HUDEP-2 (cell line): ENCODE measurements at regions not wholly inside any gene's neighbourhood (a gene's known extent, or its start where the extent isn't known, plus 50 kb on each side); places are given as distances from the start of the nearest gene placed in this dataset.
"Not testable (repeated sequence)": the region's sequence is repeated elsewhere in the genome, so short reads cannot be mapped to it uniquely, and the experiment has no call there.

Experiments used
- DNase-seq, 76 experiments: peaks; one replicate each; lab custom pipeline; 2025; ENCODE audit not compliant: unreplicated experiment in 76 of 76; lab: John Stamatoyannopoulos, UW

DNA sequence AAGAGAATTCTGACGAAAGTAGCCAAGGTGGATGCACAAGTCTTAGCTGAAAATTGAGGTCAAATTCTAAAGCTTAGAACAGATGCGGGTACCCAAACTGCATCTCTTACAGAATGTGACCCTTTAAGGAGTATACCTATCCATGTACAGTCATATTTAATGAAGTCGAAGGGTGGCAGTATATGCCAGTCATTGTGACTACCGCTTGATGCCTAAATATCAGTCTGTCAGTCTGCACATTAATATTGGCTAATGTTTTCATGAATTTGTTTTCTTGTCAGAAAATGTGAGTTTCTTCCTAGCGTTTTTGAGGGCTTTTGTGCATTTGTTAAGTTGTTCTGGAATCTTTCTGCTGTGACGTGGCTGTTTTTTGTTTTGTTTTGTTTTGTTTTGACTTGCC, 264.5 kb upstream of the ELAVL2 start:
- DNase-seq, result no peak

DNA sequence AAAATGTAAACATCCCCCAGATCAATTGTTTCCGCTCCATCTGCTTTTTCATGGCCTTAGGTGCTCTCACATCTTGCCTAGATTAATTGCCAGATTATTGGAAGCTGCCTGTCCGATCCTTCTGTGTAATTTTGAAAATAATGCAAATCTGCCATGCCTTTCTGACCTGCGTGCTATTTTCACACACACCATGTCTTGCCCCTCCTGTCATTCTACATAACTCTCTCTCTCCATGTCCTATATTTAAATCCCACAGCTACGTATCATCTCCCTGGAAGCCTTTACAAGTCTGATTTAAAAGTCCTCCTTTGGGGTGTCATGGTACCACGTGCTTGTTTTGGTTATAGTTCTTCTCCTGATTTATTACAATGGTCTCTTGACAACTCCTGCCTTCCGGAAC, 247.6 kb upstream of the ELAVL2 start:
- no peak for DNase-seq

DNA sequence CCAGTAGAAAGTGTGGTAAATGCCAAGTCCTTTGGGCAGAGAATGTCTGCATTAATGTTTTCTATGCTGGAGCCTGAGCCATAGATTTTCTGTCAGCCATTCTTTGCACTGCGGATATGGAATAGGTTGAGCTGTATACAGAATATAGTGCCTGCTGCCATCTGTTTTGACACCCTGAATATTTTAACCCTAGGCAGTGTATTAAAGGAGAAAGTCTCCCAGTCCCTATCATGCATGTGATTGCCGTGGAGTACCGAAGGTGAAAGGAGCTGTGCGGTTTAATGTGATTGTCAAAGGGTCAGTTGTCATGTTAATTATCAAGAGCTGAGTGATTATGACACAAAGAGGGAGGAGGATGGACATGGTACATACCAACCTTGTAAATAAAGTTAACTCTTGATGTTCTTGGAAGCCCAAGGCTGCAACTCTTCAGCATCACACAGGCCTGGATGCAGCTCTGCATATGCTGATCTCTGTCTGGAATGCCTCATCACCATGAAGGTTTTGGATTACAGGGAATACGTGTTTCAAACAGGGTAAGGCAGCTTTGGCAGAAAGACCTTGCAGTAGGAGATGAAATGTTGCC, 247.1 kb upstream of the ELAVL2 start:
- DNase-seq, result no peak

DNA sequence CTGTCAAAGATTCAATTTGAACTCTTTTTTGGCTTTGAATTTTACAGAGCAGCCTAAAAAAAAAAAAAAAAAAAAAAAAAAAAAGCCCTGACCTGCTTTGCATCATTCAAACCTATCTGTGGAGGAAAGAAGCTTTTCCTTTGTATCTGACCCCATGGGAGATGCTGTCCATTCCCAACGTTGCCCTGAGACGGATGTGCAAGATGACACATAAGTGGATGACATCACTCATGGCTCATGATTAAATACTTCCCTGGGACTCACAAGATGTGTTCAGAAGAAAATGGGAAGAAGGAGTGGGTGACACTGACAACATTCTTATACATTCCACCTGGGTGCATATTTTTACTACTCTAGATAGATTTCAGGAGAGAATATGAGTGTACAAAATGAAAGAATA, 245.7 kb upstream of the ELAVL2 start:
- DNase-seq, result no peak

DNA sequence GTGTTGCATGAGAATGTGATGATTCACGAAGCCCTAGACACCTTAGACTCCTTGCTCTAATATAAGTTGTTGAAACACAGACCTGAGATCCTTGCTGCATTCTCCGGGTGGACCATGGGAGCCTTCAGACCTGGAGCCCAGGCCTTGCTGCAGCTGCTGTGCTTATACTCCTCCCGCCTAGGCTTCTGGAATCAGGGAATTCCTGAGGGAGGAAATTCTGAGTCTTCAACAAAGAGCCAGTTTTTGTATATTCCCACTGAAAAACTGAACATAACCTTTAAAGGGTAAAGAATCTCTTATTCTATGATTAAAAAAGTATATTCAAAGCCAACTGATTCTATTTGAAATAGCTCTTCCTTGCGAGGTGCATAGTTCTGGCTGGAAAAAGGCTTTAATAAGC, 245.1 kb upstream of the ELAVL2 start:
- DNase-seq, result no peak

DNA sequence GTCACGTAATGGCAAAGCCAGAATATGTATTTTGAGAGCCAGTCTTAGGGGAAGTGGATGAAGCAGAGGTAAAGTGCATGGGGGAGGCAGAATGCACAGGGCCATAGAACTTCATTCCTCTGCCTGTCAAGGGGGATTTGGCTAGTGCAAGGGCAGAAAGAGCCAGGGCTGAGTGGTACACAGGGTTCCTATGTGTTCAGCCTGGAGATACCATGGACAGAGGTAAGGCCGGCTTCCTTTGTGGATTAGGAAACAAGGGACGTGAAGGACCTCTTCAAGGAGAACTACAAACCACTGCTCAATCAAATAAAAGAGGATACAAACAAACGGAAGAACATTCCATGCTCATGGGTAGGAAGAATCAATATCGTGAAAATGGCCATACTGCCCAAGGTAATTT, 241.1 kb upstream of the ELAVL2 start:
- DNase-seq, result not testable (repeated sequence)

DNA sequence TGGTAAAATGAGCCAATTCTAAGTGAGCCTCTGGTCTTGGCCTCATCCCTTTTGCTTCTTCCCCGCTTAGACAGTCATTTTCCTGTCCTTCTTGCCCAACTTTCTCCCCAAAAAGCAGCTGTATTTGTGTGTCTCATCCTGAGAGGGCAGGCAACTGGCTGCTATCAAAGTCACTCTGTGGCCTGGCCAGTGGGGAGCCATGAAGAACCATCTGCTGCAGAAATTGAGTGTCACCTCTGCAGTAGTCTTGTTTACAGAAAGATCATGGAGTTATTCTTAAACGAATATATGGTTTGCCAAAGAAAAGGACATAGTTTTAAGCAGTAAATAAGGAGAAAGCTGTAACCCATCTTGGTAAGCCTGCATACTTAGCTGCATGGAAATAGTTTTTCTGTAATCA, 233.6 kb upstream of the ELAVL2 start:
- DNase-seq, result no peak

DNA sequence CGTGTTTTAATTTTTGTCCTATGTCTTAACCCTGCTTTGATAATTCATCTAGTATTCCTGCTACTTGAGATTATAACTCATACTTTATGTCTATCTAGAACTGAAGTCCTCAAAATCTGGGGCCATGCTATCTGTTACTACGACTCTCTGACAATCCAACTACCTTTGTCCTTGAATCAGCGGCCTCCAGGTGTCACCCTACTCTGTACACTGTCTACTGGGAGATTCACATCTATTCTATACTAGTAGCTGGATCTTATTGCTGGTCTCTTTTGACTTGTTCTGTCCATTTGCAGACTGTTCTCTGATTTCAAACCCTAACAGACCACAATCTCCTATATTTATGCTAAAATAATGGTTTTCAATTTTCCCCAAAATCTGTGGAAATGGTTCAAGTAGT, 225.5 kb upstream of the ELAVL2 start:
- DNase-seq, result peak in 2 of 76 experiments; percentile 1 to 4

DNA sequence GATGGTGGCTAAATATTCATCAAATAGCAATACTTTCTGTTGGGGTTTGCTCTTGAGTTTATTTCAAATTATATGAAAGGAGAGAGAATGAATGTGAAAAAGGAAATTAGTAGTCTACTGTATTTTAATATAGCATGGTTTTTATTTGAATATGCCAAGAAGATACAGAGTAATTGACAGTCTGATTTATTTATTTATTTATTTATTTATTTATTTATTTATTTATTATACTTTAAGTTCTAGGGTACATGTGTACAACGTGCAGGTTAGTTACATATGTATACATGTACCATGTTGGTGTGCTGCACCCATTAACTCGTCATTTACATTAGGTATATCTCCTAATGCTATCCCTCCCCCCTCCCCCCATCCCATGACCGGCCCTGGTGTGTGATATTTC, 224.2 kb upstream of the ELAVL2 start:
- not testable (repeated sequence) for DNase-seq

DNA sequence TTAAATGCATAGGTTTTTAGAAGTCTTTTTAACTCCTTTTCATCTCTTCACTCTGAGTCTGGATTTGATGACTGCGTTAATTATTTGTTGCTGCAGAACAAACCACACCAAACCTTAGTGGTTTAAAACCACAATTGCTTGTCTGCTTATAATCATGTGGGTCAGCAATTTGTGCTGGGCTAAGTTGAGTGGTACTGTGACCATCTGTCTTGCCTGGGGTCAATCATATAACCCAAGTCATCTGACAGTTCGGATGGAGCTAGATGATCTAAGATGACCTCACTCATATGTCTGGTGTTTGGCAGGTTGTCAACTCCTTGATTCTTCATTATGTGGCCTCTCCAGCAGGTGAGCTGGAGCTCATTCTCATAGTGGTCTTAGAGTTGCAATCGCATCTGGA, 219.1 kb upstream of the ELAVL2 start:
- no peak for DNase-seq

DNA sequence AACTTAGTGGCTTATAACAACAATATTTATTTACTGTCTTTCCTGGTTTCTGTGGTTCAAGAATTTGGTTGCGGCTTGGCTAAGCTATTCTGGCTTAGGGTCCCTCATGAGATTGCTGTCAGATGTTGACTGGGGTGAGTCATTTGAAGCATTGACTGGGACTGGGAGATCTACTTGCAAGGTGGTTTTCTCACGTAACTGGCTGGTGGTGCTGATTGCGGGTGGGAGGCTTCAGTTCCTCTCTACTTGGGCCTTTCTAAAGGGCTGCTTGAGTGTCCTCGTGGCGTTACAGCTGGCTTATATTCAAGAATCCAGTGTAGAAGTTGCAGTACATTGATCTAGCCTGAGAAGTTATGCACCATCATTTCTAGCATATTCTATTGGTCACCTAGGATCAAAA, 218.5 kb upstream of the ELAVL2 start:
- DNase-seq, result no peak

DNA sequence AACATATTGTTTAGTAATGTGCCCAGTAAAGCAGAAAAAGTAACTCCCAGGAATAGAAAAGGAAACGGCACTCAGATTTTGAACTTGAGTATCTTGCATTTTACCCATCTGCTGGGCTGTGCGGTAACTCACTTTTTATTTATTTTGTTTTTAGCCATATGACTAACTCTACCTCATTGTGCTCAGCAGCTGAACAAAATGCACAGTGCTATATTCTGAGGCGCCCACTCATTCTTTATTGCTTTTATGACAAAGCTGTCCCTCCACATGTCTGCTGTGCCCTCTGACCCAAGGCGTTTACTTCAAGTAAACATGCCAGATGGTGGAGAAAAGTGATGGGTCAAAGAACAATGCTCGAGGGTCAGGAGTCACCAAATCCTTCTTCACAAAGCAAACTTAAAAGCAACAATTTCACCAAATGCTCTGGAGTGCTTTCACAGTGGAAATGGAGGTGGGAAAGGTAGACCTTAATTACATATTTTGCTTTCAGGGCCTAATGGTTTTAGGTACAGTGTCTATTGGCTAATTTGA, 215.2 kb upstream of the ELAVL2 start:
- DNase-seq, result no peak

DNA sequence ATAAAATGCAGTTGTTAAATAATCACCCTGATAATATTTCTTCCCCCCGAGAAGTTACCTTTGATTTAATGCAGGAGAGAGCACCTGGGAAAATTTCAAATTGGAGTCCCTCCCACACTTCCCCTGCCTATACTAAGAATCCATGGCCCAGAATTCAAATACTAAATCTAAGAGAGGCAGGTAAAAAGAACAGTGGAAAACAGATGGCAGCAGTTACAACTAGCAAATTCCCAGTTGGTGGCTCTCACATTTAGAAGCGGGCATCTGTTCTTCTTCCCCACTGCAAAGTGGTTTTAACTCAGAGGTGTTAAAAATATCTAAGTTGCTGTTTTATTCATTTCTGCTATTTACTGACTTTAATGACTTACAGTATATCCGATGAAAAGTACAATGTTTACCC, 210.4 kb upstream of the ELAVL2 start:
- DNase-seq, result no peak

DNA sequence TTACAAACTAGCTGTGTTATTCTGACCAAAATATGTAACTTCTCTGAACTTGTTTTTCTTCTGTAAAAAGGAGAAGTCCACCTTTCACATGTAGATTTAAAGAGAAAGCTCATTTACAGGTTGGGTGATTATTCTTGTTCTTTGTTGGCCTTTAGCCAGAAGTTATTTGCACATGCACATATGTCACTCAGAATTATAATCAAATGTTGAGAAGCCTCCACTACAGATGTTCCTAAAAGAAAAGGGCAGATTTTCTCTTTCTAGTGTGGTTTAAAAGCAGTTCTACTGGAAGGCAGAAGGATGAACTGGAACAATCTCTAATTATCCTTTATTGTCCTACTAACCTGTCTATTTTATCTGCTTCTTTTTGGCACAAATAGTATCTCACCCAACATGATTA, 209.8 kb upstream of the ELAVL2 start:
- DNase-seq, result no peak

DNA sequence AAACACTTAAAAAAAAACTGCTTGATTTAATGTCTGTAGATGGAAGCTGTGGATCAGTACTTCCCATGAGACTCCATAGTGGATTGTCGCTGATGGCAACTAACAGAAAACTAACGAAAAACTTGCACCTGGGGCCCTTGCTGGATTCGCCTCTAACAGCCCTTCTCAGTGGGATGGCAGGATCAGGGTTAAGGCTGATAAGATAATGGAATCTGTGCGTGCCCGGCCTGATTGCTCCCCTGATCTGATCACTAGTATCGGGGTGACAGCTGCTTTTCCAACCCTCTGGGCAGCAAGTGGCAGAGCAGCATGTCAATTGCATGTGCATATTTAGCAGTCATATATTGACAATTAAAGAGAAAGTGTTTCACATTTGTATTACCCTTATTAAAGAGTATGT, 185.8 kb upstream of the ELAVL2 start:
- no peak for DNase-seq

DNA sequence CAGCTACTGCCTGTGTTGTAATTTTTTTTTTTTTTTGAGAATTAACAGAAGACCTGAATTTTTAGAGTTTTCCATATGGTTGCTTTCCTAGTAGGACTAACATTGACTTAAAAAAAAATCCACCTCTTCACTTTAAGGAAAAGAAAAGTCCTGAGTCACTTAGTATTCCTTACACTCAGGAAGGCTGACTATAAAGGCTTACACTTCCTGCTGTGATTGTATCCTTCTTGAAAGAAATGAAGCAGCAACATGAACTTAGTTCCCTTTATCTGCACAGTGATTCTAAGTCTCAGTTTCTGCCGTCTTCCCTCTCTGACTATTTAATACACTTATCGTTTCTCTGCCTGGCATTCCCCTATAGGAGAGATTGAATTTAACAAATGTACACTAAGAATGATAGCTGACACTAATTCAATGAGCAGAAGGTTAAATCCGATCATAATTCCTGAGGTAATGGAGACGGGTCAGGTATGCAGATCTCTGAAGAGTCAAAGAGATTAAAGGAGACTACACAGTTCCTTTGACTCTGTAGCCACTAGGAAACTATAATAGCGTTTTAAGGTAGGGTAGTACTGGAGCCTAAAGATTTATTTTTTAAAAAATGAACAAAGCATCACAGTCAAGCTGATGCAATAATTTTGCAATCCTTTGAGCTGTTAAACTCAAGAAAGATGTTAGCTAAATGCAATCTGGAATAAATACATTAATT, 185.1 kb upstream of the ELAVL2 start:
- no peak for DNase-seq

DNA sequence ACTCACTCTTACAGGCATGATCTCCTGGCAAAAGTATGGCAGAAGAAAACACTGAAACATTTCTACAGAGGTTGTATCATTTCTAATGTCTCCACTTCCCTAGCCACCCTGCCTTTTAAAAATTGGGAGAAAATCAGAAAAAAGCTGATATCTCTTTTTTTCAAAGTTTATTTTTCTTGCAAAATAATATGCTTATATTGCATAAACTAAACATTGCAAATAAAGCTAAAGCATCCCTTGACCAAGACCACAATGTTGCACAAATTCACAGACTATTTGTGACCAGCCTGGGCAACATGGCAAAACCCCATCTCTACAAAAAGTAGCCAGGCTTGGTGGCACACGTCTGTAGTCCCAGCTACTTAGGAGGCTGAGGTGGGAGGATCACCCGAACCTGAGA, 183.3 kb upstream of the ELAVL2 start:
- no peak for DNase-seq

DNA sequence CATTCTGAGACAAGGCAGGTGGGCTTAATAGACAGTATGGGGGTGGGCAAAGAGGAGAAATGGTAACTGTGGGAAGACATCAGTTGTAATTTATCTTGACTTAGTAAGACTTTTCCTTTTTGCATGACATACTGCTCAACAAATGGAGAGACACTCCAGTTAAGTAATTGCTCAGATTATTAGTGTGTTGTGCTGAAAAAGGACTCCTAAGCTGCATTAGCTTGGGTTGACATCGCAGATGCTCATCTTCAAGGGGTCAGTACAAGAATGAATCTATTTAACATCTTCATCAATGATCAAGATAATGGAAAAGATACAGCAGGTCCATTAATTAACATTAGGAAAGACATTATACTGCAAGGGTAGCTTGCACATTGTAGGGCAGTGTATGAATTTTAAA, 181.1 kb upstream of the ELAVL2 start:
- no peak for DNase-seq

DNA sequence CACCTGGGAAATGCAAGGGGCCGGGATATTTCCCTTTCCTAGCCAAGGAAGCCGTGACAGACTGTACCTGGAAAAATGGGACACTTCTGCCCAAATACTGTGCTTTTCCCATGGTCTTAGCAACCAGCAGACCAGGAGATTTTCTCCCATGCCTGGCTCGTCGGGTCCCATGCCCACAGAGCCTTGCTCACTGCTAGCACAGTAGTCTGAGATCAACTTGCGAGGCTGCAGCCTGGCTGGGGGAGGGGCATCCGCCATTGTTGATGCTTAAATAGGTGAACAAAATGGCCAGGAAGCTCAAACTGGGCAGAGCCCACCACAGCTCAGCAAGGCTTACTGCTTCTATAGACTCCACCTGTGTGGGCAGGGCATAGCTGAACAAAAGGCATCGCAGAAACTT, 165.8 kb upstream of the ELAVL2 start:
- DNase-seq, result not testable (repeated sequence)

DNA sequence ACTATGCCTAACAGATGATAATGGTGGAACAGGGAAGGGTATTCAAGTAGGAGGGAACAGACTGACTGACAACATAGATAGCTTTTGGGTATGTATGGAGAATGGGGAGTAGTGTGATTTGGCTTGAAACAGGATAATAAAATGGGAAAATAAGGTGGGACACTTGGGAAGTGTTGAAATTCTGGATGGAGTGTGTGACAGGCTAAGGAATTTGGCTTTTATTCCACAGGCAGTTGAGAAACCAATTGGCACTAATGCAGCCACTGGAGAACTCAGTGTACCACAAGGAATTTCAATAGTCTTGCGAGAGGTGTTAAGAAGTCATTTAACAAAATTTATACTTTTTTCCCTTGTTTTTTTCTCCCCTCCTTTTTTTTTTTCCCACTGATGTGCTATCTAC, 153.5 kb upstream of the ELAVL2 start:
- no peak for DNase-seq

DNA sequence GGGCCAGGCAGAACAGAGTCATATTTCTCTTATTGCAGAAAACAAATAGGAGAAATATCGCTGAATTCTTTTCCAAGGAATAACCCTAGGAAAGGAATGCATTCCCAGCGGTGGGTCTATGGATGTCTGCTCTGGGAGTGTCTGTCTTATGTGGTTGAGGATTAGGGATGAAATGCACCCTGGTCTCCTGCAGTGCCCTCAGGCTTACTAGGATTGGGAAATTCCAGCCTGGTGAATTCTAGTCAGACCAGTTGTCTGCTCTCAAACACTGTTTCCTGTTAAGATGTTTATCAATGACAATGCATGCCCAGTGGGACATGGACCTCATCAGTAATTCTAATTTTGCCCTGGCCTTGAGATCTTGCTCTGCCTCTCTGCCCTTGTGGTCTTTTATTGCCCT, 136.1 kb upstream of the ELAVL2 start:
- DNase-seq, result no peak

DNA sequence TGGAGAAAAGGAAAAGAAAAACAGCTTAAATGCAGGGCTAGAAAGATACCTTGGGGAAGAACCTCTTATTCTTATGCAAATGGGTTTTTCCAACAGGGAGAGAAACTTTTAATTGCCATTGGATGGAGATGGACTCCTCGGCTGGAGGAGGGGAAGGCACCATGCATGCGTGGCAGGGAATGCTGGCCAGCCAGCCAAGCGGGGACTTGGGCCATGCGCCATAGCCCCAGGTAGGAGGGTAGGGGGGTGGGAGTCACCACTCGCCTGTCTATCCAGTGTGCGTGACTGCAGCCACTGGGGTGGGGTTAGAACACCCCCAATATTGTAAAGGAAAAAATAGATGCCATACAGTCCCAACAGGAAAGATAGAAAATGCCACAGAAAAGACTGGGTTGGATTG, 119.9 kb upstream of the ELAVL2 start:
- no peak for DNase-seq

DNA sequence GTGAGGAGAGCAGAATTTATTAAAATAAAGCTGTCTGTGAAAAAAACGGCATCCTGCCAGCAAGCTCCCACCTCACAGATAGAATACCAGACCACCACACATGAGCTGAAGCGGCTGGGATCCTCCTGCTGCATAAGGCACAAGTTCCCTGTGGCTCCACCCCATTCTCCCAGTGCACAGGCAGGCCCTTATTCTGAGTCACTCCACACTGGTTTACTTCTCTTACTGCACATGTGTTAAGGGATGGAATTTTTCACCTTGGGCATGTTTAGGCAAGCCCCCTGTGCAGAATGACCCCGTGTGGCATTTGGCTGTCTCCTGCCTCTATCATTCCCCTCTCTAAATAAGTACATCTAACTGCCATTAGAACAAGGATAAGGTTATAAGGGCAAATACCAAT, 115.0 kb upstream of the ELAVL2 start:
- DNase-seq, result no peak
